ENCODE measurements at regions not wholly inside any gene's neighbourhood (a gene's known extent, or its start where the extent isn't known, plus 50 kb on each side); places are given as distances from the start of the nearest gene placed in this dataset.

- no peak for DNase-seq
- H3K4me1 ChIP-seq: no peaks in the 10 kb centered on the region
- H3K27ac ChIP-seq: no peak overlapping the region
- TF ChIP-seq POLR2A (IDR thresholded peaks at IDR 0.05) (no peak), CTCF (IDR thresholded peaks at IDR 0.05) (no peak)
- H3K4me3 ChIP-seq (replicated peaks in 1 of 3): no peak overlapping the region
- H3K36me3 ChIP-seq: no peaks in the 10 kb centered on the region
- intact Hi-C loops (cut with DNase I): no loop called here
- H3K9me3 ChIP-seq: no peaks in the 10 kb centered on the region
- no peaks in the 10 kb centered on the region for H3K27me3 ChIP-seq
Measured at GRCh38 chr3:168659015-168659414, 563.3 kb upstream of the GOLIM4 start.

GRCh38 chr3:168655611-168656010 lies 559.9 kb upstream of the GOLIM4 start:
- no peak overlapping the region for H3K4me3 ChIP-seq (replicated peaks in 1 of 3)
- TF ChIP-seq POLR2A (IDR thresholded peaks at IDR 0.05) (no peak), CTCF (IDR thresholded peaks at IDR 0.05) (no peak)
- no peaks in the 10 kb centered on the region for H3K4me1 ChIP-seq
- no peak for DNase-seq
- H3K27ac ChIP-seq: no peak overlapping the region
- H3K36me3 ChIP-seq: no peaks in the 10 kb centered on the region
- intact Hi-C loops (cut with DNase I): no loop called here
- WGBS, 2 donors: 88 to 94% methylated on average over 1 of the region's 1 CpG
- H3K9me3 ChIP-seq: no peaks in the 10 kb centered on the region
- H3K27me3 ChIP-seq: no peaks in the 10 kb centered on the region

- WGBS, 2 donors: 81% methylated on average over 2 of the region's 2 CpGs
- H3K27ac ChIP-seq: no peak overlapping the region
- TF ChIP-seq POLR2A (IDR thresholded peaks at IDR 0.05) (no peak), CTCF (IDR thresholded peaks at IDR 0.05) (no peak)
- H3K4me1 ChIP-seq: no peaks in the 10 kb centered on the region
- DNase-seq: no peak
- H3K4me3 ChIP-seq (replicated peaks in 1 of 3): no peak overlapping the region
- intact Hi-C loops (cut with DNase I): no loop called here
- no peaks in the 10 kb centered on the region for H3K9me3 ChIP-seq
- H3K27me3 ChIP-seq: no peaks in the 10 kb centered on the region
- H3K36me3 ChIP-seq: no peaks in the 10 kb centered on the region
Measured at GRCh38 chr3:168654700-168655099, 559.0 kb upstream of the GOLIM4 start.

- TF ChIP-seq POLR2A (IDR thresholded peaks at IDR 0.05): no peak
- TF ChIP-seq CTCF (IDR thresholded peaks at IDR 0.05): no peak
Measured at GRCh38 chr3:168653255-168653654, 557.5 kb upstream of the GOLIM4 start.

GRCh38 chr3:168648321-168648720 lies 552.6 kb upstream of the GOLIM4 start:
- WGBS, 2 donors: 81 to 84% methylated on average over 3 of the region's 3 CpGs
- Histone ChIP-seq H3K4me3 (replicated peaks in 1 of 3) (no peak overlapping the region), H3K36me3 (no peaks in the 10 kb centered on the region), H3K4me1 (no peaks in the 10 kb centered on the region), H3K9me3 (no peaks in the 10 kb centered on the region), H3K27ac (no peak overlapping the region), H3K27me3 (no peaks in the 10 kb centered on the region)
- intact Hi-C loops (cut with DNase I): no loop called here
- no peak for DNase-seq
- no peak for TF ChIP-seq CTCF (IDR thresholded peaks at IDR 0.05)
- TF ChIP-seq POLR2A (IDR thresholded peaks at IDR 0.05): no peak

More at GRCh38 chr3:168653255-168653654, 557.5 kb upstream of the GOLIM4 start:
- no peaks in the 10 kb centered on the region for H3K27me3 ChIP-seq
- no peaks in the 10 kb centered on the region for H3K4me1 ChIP-seq
- DNase-seq: no peak
- H3K9me3 ChIP-seq: no peaks in the 10 kb centered on the region
- intact Hi-C loops (cut with DNase I): no loop called here
- no peaks in the 10 kb centered on the region for H3K36me3 ChIP-seq
- H3K27ac ChIP-seq: no peak overlapping the region
- 13 to 23% methylated on average over 1 of the region's 1 CpG for WGBS, 2 donors
- no peak overlapping the region for H3K4me3 ChIP-seq (replicated peaks in 1 of 3)

Measured in thyroid gland (tissue), 4 donors.